ENCODE measurements at regions not wholly inside any gene's neighbourhood (a gene's known extent, or its start where the extent isn't known, plus 50 kb on each side); places are given as distances from the start of the nearest gene placed in this dataset. TPM values are rescaled to one million over a fixed set of nuclear protein-coding genes. Genes with fewer than 3 reads are reported as not detected.

GRCh38 chr18:37637478-37637850 is 71.9 kb upstream of the CELF4 start:
- DNase-seq (ENCODE audit: low read depth in 2 of 3, low spot score in 2 of 3): no peak

- DNase-seq (ENCODE audit: low read depth in 2 of 3, low spot score in 2 of 3): no peak
Observed at GRCh38 chr18:37636831-37637477, 71.4 kb upstream of the CELF4 start.

- no peak for DNase-seq (ENCODE audit: low read depth in 2 of 3, low spot score in 2 of 3)
Observed at GRCh38 chr18:37634516-37634915, 68.9 kb upstream of the CELF4 start.

- no peak for DNase-seq (ENCODE audit: low read depth in 2 of 3, low spot score in 2 of 3)
Observed at GRCh38 chr18:37631422-37631821, 65.8 kb upstream of the CELF4 start.

- DNase-seq (ENCODE audit: low read depth in 2 of 3, low spot score in 2 of 3): no peak
Observed at GRCh38 chr18:37630334-37630733, 64.7 kb upstream of the CELF4 start.

- no peak for DNase-seq (ENCODE audit: low read depth in 2 of 3, low spot score in 2 of 3)
Observed at GRCh38 chr18:37628470-37629220, 63.0 kb upstream of the CELF4 start.

GRCh38 chr18:37624318-37624717 is 58.7 kb upstream of the CELF4 start:
- DNase-seq (ENCODE audit: low read depth in 2 of 3, low spot score in 2 of 3): no peak

GRCh38 chr18:37619964-37620363 is 54.4 kb upstream of the CELF4 start:
- no peak for DNase-seq (ENCODE audit: low read depth in 2 of 3, low spot score in 2 of 3)

- no peak for DNase-seq (ENCODE audit: low read depth in 2 of 3, low spot score in 2 of 3)
Observed at GRCh38 chr18:37617623-37618022, 52.0 kb upstream of the CELF4 start.

Small RNA genes in the stretch of these regions (small RNA-seq; reads per million reads assigned to genes)
- not detected for gene AC011712.1
- not detected for gene MIR4318
- not detected for gene MIR5583-1
- gene RN7SKP182: not detected
- gene RNU6-1242P: not detected
- not detected for gene RNU6-706P
